ENCODE measurements at regions not wholly inside any gene's neighbourhood (a gene's known extent, or its start where the extent isn't known, plus 50 kb on each side); places are given as distances from the start of the nearest gene placed in this dataset.
A peak's percentile ranks its signal among the peaks of the same experiment; 100 is the strongest.

GRCh38 chr2:163175294-163175693, 336.7 kb upstream of the KCNH7 start:
- TF ChIP-seq SUZ12 (IDR thresholded peaks at IDR 0.05; ENCODE audit: extremely low read depth, insufficient read depth, insufficient read length) (no peak), ZNF274 (IDR thresholded peaks at IDR 0.05; ENCODE audit: low read depth, low read length) (no peak), YY1 (IDR thresholded peaks at IDR 0.05; ENCODE audit: insufficient read depth, insufficient read length) (no peak)
- no peak for DNase-seq (ENCODE audit: low read depth, low spot score)
- Histone ChIP-seq H3K36me3 (ENCODE audit: insufficient read depth, insufficient read length, low read length) (no peaks in the 10 kb centered on the region), H3K4me1 (ENCODE audit: insufficient read depth, insufficient read length) (no peaks in the 10 kb centered on the region), H3K9me3 (ENCODE audit: insufficient read depth, low read length) (no peaks in the 10 kb centered on the region), H3K4me3 (ENCODE audit: insufficient read length, low read depth) (no peak overlapping the region), H3K27me3 (ENCODE audit: insufficient read depth, insufficient read length) (no peaks in the 10 kb centered on the region), H3K9ac (ENCODE audit: insufficient read length, low read depth) (no peak overlapping the region)

GRCh38 chr2:163173591-163173990, 335.0 kb upstream of the KCNH7 start:
- Histone ChIP-seq H3K9ac (ENCODE audit: insufficient read length, low read depth) (no peak overlapping the region), H3K27me3 (ENCODE audit: insufficient read depth, insufficient read length) (no peaks in the 10 kb centered on the region), H3K4me1 (ENCODE audit: insufficient read depth, insufficient read length) (no peaks in the 10 kb centered on the region), H3K4me3 (ENCODE audit: insufficient read length, low read depth) (no peak overlapping the region), H3K36me3 (ENCODE audit: insufficient read depth, insufficient read length, low read length) (no peaks in the 10 kb centered on the region), H3K9me3 (ENCODE audit: insufficient read depth, low read length) (no peaks in the 10 kb centered on the region)
- TF ChIP-seq SUZ12 (IDR thresholded peaks at IDR 0.05; ENCODE audit: extremely low read depth, insufficient read depth, insufficient read length) (no peak), ZNF274 (IDR thresholded peaks at IDR 0.05; ENCODE audit: low read depth, low read length) (no peak), YY1 (IDR thresholded peaks at IDR 0.05; ENCODE audit: insufficient read depth, insufficient read length) (no peak)
- no peak for DNase-seq (ENCODE audit: low read depth, low spot score)

GRCh38 chr2:163171786-163172530, 333.4 kb upstream of the KCNH7 start:
- Histone ChIP-seq H3K36me3 (ENCODE audit: insufficient read depth, insufficient read length, low read length) (no peaks in the 10 kb centered on the region), H3K4me3 (ENCODE audit: insufficient read length, low read depth) (no peak overlapping the region), H3K9me3 (ENCODE audit: insufficient read depth, low read length) (no peaks in the 10 kb centered on the region), H3K27me3 (ENCODE audit: insufficient read depth, insufficient read length) (no peaks in the 10 kb centered on the region), H3K4me1 (ENCODE audit: insufficient read depth, insufficient read length) (no peaks in the 10 kb centered on the region), H3K9ac (ENCODE audit: insufficient read length, low read depth) (no peak overlapping the region)
- TF ChIP-seq YY1 (IDR thresholded peaks at IDR 0.05; ENCODE audit: insufficient read depth, insufficient read length): no peak
- TF ChIP-seq SUZ12 (IDR thresholded peaks at IDR 0.05; ENCODE audit: extremely low read depth, insufficient read depth, insufficient read length): no peak
- TF ChIP-seq ZNF274 (IDR thresholded peaks at IDR 0.05; ENCODE audit: low read depth, low read length): no peak
- DNase-seq (ENCODE audit: low read depth, low spot score): peak; percentile 18

GRCh38 chr2:163157891-163158496, 319.4 kb upstream of the KCNH7 start:
- H3K27me3 ChIP-seq (ENCODE audit: insufficient read depth, insufficient read length): no peaks in the 10 kb centered on the region
- TF ChIP-seq ZNF274 (IDR thresholded peaks at IDR 0.05; ENCODE audit: low read depth, low read length): no peak
- H3K4me3 ChIP-seq (ENCODE audit: insufficient read length, low read depth): no peak overlapping the region
- no peak overlapping the region for H3K9ac ChIP-seq (ENCODE audit: insufficient read length, low read depth)
- no peaks in the 10 kb centered on the region for H3K4me1 ChIP-seq (ENCODE audit: insufficient read depth, insufficient read length)
- no peaks in the 10 kb centered on the region for H3K9me3 ChIP-seq (ENCODE audit: insufficient read depth, low read length)
- no peak for DNase-seq (ENCODE audit: low read depth, low spot score)
- no peaks in the 10 kb centered on the region for H3K36me3 ChIP-seq (ENCODE audit: insufficient read depth, insufficient read length, low read length)

- no peaks in the 10 kb centered on the region for H3K4me1 ChIP-seq (ENCODE audit: insufficient read depth, insufficient read length)
- H3K27me3 ChIP-seq (ENCODE audit: insufficient read depth, insufficient read length): no peaks in the 10 kb centered on the region
- no peaks in the 10 kb centered on the region for H3K36me3 ChIP-seq (ENCODE audit: insufficient read depth, insufficient read length, low read length)
- H3K4me3 ChIP-seq (ENCODE audit: insufficient read length, low read depth): no peak overlapping the region
- DNase-seq (ENCODE audit: low read depth, low spot score): no peak
- TF ChIP-seq ZNF274 (IDR thresholded peaks at IDR 0.05; ENCODE audit: low read depth, low read length) (no peak), SUZ12 (IDR thresholded peaks at IDR 0.05; ENCODE audit: extremely low read depth, insufficient read depth, insufficient read length) (no peak), YY1 (IDR thresholded peaks at IDR 0.05; ENCODE audit: insufficient read depth, insufficient read length) (no peak)
- no peak overlapping the region for H3K9ac ChIP-seq (ENCODE audit: insufficient read length, low read depth)
- no peaks in the 10 kb centered on the region for H3K9me3 ChIP-seq (ENCODE audit: insufficient read depth, low read length)
These were observed 318.8 kb upstream of the KCNH7 start for GRCh38 chr2:163157411-163157810.

- Histone ChIP-seq H3K9ac (ENCODE audit: insufficient read length, low read depth) (no peak overlapping the region), H3K36me3 (ENCODE audit: insufficient read depth, insufficient read length, low read length) (no peaks in the 10 kb centered on the region), H3K4me3 (ENCODE audit: insufficient read length, low read depth) (no peak overlapping the region), H3K9me3 (ENCODE audit: insufficient read depth, low read length) (no peaks in the 10 kb centered on the region), H3K4me1 (ENCODE audit: insufficient read depth, insufficient read length) (no peaks in the 10 kb centered on the region), H3K27me3 (ENCODE audit: insufficient read depth, insufficient read length) (no peaks in the 10 kb centered on the region)
- no peak for DNase-seq (ENCODE audit: low read depth, low spot score)
- TF ChIP-seq ZNF274 (IDR thresholded peaks at IDR 0.05; ENCODE audit: low read depth, low read length) (no peak), SUZ12 (IDR thresholded peaks at IDR 0.05; ENCODE audit: extremely low read depth, insufficient read depth, insufficient read length) (no peak), YY1 (IDR thresholded peaks at IDR 0.05; ENCODE audit: insufficient read depth, insufficient read length) (no peak)
These were observed 317.4 kb upstream of the KCNH7 start for GRCh38 chr2:163155925-163156324.

GRCh38 chr2:163155279-163155883, 316.8 kb upstream of the KCNH7 start:
- no peak overlapping the region for H3K9ac ChIP-seq (ENCODE audit: insufficient read length, low read depth)
- TF ChIP-seq ZNF274 (IDR thresholded peaks at IDR 0.05; ENCODE audit: low read depth, low read length): no peak
- TF ChIP-seq YY1 (IDR thresholded peaks at IDR 0.05; ENCODE audit: insufficient read depth, insufficient read length): no peak
- no peak for TF ChIP-seq SUZ12 (IDR thresholded peaks at IDR 0.05; ENCODE audit: extremely low read depth, insufficient read depth, insufficient read length)
- DNase-seq (ENCODE audit: low read depth, low spot score): no peak
- no peaks in the 10 kb centered on the region for H3K36me3 ChIP-seq (ENCODE audit: insufficient read depth, insufficient read length, low read length)
- no peaks in the 10 kb centered on the region for H3K27me3 ChIP-seq (ENCODE audit: insufficient read depth, insufficient read length)
- H3K4me1 ChIP-seq (ENCODE audit: insufficient read depth, insufficient read length): no peaks in the 10 kb centered on the region
- H3K4me3 ChIP-seq (ENCODE audit: insufficient read length, low read depth): no peak overlapping the region
- no peaks in the 10 kb centered on the region for H3K9me3 ChIP-seq (ENCODE audit: insufficient read depth, low read length)
